NCI-H2196 (cell line): ENCODE measurements at regions not wholly inside any gene's neighbourhood (a gene's known extent, or its start where the extent isn't known, plus 50 kb on each side); places are given as distances from the start of the nearest gene placed in this dataset.

Source experiments
- DNase-seq: peaks from one replicate; lab custom pipeline; 2025; ENCODE audit not compliant: unreplicated experiment; lab: John Stamatoyannopoulos, UW

- no peak for DNase-seq
Observed at GRCh38 chr3:28940994-28941393, 339.9 kb upstream of the RBMS3 start.

DNA sequence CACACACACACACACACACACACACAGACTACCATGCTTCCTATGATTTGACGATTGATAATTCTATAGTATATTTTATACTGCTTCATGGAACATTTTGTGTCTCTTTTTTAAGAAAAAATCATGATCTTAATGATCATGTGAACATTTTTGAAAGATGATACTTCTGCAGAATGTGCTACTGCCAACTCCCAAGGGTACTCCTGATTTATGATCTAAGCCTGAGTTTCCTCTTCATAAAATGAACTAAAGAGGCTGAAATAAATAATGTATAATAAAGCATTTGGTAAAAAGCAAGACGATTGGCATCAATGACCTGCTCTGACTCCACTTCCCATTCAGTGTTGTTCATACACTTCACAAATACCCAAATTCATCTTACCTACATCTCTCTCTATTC is 333.8 kb upstream of the RBMS3 start:
- no peak for DNase-seq

DNA sequence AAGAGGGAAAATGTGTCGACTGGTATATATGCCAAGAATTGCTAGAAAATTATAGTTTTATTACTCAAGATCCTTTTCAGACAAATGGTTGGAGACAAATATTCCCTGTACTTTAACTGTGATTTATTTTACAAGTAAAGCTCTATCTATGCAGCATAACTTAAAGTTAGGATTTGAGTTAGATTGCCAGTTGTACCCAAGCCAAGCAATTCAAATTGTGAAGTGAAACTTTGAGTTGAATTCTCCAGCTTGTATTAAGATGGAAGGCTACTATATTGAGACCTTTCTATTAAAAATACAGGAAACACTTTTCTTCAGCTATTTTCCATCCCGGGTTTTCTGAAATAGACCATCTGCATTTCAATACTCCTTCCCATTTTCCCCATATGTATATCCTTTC is 333.1 kb upstream of the RBMS3 start:
- DNase-seq, result no peak

- DNase-seq, result no peak
Observed at GRCh38 chr3:28948685-28949084, 332.2 kb upstream of the RBMS3 start.

DNA sequence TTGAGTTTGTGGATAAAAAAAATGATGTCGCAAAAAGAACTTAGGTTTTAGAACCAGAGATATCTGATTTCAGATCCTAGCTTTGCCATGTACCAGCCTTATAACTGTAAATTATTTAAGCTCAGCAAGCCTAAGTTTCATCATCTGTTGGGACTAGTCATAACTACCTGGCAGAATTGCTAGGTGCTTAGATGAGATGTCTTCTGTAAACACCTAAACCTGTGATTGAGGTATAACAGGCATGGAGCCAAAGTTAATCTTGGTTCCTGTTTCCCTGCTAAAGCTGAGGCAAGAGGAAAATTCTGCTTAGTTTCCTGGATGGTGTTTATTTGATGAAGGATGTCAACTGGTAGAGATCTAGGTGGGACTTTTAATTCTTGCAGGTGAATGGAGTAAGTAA is 331.3 kb upstream of the RBMS3 start:
- DNase-seq, result peak; percentile 6

DNA sequence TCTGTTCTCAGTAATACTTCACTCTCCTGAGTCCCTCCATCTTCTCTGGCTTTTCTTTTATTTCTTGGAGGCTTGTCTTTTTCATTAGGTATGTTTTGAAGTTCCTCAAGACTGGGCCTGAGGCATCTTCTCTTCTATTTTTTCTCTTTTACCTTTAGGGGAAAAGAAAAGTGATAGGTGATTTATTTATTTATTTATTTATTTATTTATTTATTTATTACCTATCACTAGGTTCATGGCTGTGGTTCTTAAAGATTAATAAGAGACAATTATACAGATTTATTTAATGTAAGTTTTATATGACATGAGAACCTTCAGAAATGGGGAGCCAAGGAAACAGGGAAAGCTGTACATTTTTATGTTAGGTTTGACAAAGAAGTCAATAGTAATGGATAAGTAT is 330.3 kb upstream of the RBMS3 start:
- DNase-seq, result no peak

DNA sequence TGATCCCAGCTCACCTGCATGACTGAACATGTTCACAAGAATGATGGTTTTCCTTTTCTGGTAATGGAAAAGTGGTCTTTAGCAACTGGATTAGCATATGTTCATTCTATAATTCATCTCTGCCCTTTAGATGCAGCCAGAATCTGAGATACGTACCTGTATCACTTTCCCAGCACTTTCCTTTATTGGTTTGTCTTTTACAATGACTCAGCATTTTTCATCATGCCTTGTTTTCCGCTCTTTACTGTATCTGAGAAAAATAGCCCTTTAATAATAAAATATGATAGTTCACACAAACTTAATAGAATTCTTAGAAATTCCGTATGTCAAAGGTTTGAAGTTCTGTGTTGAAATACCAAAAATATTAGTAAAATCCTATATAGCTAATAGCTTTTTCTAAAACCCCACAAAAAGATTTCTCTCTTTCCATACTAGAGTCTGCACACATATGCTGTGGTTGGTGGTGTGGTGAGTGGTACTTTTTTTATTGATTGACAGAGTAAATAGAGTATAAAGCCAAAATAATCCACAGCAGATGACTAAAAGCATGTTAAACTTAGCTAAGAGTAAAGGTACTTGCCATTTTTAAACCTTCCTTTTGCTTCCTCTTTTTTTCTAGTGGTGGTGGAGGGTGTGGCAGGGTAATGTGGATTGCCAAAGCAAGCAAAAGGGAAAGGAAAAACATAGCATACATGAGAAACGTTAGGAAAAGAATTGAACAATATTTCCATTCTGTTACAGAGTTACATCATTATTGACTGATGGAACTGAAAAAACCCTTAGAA is 328.9 kb upstream of the RBMS3 start:
- no peak for DNase-seq

GRCh38 chr3:28958656-28959055 is 322.2 kb upstream of the RBMS3 start:
- DNase-seq, result no peak

DNA sequence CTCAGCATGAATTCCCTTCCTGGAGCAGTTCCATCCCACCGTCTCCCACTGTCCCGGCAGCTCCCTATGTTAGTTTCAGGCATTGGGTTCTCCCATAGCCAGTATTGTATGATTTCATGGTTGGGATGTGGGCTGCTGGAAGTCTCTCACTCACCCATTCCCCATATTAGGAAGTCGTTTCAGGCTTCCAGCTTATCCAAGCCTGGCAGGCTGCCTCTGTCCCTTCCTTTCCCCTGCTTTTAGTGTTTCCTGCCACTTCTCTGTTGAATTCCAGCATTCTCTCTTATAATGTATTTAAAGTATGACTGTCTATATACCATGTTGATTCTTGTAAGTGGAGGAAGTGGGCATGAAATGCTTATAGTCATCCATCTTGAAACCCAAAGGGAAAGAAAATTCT is 309.7 kb upstream of the RBMS3 start:
- DNase-seq, result no peak

DNA sequence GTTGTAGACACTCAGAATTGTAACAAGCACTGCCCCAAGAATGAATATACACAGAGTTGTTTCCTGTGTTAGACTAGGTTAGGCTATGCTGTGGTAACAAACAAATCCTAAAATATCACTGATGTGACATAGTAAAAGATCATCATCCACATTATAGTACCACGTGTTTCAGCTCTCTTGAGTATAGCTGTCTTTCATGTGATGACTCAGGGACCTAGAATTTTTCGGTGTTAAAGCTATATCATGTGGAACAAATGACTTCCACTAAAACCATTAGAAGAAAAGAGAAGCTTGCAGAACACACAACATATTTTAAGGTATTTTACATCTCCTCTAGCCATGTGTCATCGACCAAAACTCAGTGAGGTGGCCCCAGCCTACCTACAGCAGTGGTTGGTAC is 307.9 kb upstream of the RBMS3 start:
- DNase-seq, result no peak

DNA sequence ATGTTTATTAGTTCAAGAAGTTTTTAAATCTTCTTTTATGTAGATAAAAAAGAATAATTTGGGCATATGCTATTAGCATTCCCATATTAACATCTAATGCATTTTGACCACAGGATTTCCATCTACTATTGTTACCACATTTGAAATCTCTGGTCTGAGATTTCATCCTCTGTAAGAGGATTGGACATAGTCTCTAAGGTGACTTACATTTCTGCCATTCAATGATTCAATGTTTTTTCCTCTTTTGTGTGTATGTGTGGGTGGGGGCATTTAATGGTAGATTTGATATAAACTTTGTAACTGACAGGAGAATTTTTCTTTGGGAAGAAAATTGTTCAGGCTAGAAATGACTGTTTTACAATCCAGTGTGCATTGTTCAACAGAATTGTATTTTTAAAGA is 307.3 kb upstream of the RBMS3 start:
- DNase-seq, result no peak

DNA sequence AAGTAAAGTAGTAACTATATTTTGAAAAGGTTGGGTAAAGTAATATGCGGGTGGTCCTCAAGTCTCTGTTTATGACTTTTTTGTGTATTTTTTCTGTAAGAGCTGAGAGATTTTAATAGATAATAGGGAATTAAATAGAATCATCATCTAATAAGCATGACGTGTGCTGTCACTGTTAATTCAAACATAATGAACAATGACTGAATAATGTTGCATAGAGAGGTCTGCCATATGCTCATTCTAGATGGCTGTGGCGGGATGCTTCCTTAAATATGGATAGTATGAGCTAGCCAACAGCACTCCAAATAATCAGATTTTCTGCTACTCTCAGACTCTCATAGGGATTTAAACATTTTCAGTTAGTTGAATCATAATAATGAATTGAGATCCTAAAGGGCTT is 302.8 kb upstream of the RBMS3 start:
- DNase-seq, result no peak

DNA sequence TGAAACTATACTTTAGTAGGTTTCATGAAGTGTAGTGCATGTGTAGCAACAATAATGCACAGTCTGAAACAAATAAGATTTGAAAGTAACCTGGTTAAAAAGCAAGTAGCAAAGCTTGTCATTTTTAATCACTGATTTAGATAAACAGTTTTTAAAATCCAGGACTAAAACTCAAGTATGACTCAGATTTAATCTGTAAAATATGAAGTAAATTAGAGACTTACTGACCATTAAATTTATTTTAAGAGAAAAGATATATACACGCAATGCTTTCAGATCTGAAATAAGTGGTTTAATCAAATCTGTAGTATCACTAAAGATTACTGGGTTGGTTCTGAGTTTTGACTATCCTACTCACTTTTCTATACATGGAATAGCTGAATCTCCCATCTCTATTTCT is 300.7 kb upstream of the RBMS3 start:
- no peak for DNase-seq

DNA sequence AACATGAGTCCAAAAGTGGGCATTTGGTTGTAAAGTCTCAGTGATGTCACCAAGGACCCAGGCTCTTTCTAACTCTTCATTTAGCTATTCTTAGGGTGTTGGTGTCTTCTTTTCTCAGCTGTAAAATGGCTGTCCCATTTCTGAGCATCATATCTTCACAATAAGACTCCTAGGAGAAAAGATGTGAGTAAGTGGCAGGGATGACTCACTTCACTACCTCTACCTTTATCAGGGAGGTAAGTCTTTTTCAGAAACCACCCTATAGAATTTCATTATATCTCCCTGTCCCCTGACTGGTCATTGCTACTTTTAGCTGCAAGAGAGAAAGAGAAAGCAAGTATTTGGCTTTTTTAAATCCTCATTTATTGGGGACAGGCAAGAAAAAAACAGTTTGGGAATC is 300.2 kb upstream of the RBMS3 start:
- DNase-seq, result no peak

DNA sequence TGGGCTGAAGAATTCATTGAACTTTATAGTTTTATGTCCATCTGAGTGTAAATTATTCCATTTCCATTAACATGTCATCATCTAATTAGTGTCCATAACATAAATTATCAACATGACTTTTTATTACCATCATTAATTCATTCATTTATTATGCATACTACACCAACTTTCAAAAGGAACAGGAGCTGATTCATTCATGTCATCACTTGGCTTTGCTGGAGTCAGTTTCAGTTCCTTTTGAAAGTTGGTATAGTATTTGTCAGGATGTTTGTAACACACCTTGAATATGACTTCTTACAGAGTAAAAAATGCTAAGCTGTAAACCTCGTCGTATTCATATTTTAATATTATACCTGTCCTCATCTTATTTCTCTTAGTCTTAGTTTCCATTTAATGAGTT is 298.0 kb upstream of the RBMS3 start:
- no peak for DNase-seq

GRCh38 chr3:28986922-28987321 is 293.9 kb upstream of the RBMS3 start:
- no peak for DNase-seq

DNA sequence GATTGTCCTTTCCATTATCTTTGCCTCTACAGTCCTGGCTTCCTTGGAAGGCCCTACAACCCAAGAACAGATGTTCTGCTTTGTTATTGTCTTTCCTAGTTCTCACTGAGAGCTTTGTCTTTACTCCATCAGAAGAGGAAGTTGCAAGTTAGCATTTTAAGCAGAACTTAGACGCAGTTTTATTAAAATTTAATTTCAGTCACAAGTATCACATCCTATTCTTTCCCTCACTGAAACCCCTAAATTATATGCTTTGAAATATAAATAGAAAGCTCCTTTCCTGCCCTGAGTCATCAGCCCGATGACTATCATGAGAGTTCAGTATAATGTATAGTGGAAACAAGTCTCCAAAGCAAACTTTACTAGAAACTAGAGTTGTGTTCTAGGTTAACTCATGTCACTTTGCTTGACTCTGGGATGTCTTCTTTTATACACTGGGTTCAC is 291.2 kb upstream of the RBMS3 start:
- DNase-seq, result no peak

DNA sequence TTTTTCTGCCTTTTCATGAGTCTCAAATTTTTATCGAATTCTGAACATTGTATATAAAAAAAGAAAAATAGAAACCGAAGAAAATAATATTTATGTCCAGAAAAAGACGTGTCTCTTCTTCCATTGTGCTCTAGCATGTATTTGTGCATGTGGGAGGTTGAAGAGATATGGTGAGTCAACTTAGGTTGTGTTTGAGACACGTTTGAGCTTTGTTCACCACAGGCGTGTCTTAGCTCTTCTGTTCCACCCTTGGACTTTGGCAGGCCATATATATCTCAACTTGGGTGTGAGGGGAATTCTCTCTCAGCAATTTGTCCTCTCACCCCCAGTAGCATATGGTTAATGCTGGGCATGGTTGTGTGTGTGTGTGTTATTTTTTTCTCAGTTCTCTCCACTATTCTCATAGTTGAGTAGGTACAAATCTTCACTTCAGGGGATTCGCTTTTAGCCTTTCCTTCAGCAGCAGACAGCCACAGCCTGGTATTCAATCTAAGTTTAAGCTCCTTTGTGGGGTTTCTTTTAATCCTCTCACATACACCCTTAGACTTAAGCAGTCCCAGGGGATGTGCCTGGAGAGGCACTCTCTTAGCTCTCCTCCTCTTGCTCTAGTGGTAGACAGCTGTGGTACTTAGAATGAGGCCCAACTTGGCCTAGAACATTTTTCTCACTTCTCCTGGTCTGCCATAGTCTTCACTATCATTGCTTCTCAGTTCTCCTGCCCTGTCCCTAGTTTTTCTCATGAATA is 286.5 kb upstream of the RBMS3 start:
- no peak for DNase-seq

DNA sequence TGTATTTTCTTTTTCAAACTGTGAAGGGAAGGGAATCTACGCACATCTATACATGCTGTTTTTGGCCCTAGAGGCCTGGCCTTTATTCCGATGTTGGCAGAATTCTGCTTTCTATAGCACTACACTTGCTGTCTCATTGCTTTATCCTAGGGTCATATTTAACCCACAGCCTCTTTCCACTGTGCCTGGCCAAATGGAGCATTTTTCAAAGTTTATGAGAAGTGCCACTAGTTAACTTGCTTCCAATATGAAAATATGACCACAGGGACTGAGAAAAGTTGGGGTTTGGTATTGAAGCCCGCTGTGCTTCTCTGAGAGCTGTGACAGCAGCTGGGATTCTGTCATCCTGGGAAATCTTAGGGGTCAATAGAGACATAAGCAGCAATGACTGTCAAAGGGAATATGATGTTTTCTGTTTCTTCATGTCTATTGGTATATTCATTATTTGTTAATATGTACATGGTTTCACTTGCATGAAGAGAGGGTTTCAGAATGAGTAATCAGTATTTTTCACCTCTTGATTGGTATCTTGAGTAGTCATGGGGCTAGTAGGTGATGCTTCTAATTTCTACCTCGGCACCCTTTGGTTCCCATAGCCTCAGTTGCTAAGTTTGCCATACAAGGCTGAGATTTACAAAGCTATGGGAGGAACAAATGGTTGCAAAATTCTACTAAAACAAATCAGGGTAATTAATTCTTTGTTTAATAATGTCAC is 275.8 kb upstream of the RBMS3 start:
- DNase-seq, result no peak

- DNase-seq, result no peak
Observed at GRCh38 chr3:29005862-29006261, 275.0 kb upstream of the RBMS3 start.

DNA sequence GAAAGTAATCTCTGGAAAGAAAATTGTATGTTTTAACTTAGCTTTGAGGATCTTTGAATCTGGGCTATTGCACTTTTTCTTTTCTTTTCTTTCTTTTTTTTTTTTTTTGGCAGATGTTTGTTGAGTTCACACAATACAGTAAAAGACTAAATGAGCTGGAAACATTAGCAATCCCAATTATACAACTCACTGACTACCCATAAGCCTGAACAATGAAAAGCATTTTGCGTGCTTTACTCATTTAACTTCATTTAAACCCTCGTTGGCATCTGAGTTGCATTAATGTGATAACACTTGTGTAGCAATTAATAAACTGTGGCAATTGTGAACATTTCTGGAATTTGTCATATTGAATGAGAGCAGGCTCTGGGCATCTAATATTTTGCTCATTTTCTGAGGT is 269.4 kb upstream of the RBMS3 start:
- no peak for DNase-seq

- DNase-seq, result no peak
Observed at GRCh38 chr3:29011966-29012365, 268.9 kb upstream of the RBMS3 start.
